HG03175 (cell line): ENCODE measurements at regions not wholly inside any gene's neighbourhood (a gene's known extent, or its start where the extent isn't known, plus 50 kb on each side); places are given as distances from the start of the nearest gene placed in this dataset.

Source experiments
- ATAC-seq: cut with Tn5 transposase; IDR thresholded peaks from one replicate; pipeline ENCODE4 v1.9.1; 2021; ENCODE audit warnings: mild to moderate bottlenecking, moderate library complexity; ENCODE audit not compliant: unreplicated experiment

GRCh38 chr5:40390281-40391149, 289.2 kb upstream of the PTGER4 start:
- no peak for ATAC-seq

DNA sequence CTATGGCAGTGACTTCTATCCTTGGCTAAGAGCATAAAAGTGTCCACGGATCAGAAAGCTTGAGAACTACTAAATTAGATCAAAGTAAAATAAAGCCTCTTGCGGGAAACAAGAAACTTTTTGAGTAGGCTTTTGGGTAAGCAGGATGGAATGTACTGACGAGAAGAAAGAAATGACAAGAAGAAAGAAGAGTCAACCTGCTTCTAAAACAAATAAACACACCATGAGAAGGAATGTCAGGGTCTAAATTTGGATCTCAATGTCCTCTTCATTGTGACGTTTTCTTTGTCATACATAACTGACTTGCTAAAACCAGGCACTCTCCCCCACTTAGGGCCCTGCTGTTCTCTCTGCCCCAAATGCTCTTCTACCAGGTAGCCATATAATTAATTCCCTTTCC, 290.1 kb upstream of the PTGER4 start:
- no peak for ATAC-seq

- ATAC-seq, result peak; percentile 87
Observed at GRCh38 chr5:40386289-40386688, 293.4 kb upstream of the PTGER4 start.

DNA sequence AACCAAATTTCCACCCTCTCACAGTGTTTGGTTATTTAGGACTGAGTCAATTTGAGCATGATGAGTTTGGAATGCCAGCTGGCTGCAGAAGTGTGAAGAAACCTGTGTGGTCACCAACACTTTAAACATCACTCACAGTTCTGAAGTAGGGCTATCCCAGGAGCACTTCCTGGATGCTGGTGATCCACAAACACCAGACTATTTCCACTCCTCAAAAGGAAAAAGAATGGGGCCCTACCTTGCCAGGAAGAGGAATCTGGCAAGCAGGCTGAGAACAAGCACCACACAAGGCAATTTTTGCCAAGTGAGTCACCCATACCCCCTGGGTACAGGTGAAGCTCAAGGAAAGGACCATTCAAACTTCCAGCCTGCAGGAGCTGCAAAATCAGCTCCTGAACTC, 294.2 kb upstream of the PTGER4 start:
- no peak for ATAC-seq

GRCh38 chr5:40384782-40385390, 294.8 kb upstream of the PTGER4 start:
- ATAC-seq, result no peak

DNA sequence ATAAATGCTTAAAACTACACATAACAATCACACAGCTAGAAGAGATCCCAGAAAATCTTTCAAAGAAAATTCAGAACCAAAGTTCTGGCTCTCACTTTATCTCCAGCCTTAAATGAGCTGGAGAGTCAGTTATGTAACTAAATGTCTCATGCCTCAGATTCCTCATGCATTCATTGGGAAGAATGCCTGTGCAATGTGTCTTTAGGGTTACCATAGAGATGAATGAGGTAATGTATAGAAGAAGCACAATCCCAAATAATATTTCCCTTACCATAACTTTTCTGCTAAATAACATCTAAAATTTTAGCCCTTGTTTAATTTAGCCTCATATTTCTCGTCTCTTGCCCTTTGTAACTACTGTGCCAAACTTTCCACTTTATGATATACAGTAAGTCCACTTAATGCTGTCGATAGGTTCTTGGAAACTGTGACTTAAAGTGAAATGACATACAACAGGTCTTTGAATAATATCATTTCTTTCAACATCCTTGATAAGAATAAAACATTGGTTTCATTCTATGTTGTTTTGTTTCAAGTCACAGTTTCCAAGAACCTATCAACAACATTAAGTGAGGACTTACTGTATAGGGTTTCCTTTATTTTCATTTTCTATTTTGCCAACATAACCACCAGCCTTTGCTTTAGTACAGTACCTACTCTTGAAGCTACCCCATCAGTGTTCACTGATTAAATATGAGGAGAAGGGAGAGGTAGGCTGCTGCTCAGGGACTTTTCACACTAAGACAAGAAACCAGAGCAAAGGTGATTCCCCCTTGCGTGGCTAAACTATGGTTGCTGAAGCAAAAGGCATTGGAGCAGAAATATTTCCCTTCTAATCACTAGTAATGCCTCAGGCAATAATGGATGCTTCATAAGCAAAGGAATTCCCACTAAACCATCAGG, 295.7 kb upstream of the PTGER4 start:
- ATAC-seq, result peak; percentile 32

DNA sequence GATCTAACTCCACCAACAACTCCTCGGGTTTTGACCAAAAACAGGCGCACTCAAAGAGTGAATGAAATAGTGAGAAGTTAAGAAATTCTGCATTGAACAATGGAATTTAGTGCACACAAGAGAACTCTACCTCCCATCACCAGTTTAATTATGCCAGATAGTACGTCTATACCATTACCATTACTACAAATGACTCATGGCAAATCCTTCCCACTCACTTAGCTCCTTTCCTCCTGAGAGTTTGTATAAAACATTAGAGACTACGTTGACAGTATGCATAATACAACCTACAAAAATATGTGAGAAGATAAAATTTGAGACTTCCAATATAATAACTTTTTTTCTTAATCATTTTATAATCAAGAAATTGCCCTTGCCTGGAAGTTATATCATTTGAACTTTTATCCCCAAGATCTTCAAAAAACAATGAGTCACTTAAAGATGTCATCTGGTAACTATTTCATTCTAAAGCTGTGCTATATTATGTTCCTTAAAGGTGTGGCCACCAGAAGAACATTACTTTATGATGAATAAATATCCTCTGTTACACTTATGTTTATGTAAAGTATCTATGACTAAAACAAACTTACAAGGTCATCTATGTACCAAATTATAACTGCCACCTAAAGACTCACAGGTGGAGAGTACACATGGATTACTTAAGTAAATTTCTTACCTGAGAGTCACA, 297.9 kb upstream of the PTGER4 start:
- ATAC-seq, result no peak

DNA sequence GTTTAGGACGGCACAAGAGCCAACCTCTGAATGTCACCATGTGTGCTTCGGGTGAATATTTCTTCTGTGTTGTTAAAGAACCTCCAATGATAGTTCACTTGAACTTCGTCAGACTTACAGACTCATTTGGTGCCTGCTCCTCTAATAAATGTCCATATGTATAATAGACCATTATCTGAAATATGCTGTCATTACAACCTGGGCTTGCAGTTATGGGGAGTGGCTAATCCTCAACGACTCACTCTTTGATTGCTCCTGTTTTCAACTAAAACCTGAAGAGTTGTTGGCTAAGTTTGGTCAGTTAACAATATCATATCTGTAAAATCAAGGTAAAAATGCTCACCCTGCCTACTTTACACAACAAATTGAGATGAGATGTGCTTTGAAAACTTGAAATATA, 298.7 kb upstream of the PTGER4 start:
- no peak for ATAC-seq

GRCh38 chr5:40378396-40379177, 301.1 kb upstream of the PTGER4 start:
- ATAC-seq, result peak; percentile 78

- peak; percentile 79 for ATAC-seq
Observed at GRCh38 chr5:40376566-40376965, 303.1 kb upstream of the PTGER4 start.

GRCh38 chr5:40374853-40375252, 304.9 kb upstream of the PTGER4 start:
- ATAC-seq, result no peak

GRCh38 chr5:40368200-40368599, 311.5 kb upstream of the PTGER4 start:
- no peak for ATAC-seq

- no peak for ATAC-seq
Observed at GRCh38 chr5:40367255-40367654, 312.5 kb upstream of the PTGER4 start.

- peak; percentile 87 for ATAC-seq
Observed at GRCh38 chr5:40365342-40366330, 314.1 kb upstream of the PTGER4 start.

DNA sequence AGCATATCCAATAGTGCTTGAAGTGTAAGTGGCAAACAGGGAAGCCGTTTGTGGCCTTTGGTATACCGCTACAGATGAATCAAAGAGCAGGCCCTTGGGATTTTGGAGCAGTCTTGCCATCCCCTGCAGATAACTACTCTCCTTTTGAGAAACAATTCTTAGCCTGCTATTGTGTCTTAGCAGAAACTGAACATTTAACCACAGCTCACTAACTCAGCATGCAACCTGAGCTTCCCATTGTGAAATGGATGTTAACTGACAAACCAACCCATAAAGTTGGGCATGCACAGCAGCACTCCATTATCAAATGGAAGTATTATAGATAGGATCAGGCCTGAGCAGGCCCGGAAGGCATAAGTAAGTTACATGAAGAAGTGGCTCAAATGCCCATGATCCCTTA, 315.3 kb upstream of the PTGER4 start:
- no peak for ATAC-seq

DNA sequence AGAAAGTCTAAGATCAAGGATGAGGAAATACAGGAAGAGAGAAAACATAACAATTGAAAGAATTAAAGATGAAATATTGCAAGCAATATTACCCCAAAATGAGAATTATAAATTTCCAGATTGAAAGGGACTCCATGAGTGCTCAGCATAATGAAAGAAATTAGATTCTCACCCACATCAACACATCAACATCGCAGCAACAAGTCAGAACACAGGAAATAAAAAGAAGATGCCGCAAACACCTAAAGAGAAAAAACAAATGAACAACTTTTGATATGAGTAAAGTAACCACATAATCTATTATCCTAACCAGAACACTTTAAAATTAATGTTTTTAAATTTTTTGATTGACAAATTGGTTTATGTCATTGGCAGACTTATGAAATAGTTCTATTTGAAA, 318.3 kb upstream of the PTGER4 start:
- no peak for ATAC-seq

DNA sequence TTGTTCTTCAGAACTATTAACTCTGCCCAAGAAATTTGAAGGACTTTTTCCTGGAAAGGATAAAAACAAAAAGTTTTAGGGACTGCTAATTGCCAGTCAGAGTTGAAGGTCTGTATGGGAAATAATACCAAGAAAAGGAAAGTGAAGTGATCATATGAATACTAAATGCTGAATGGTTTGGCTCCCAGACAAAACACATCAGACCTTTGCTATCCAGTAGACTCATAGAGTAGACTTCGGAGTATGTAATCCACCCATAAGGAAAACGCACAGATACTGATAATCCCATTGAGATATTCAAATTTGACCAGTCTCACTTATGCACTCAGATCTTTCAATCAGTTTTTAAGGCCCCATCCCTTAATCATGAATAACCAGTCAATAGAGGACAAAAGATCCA, 319.0 kb upstream of the PTGER4 start:
- ATAC-seq, result no peak

GRCh38 chr5:40359832-40360231, 319.9 kb upstream of the PTGER4 start:
- no peak for ATAC-seq

DNA sequence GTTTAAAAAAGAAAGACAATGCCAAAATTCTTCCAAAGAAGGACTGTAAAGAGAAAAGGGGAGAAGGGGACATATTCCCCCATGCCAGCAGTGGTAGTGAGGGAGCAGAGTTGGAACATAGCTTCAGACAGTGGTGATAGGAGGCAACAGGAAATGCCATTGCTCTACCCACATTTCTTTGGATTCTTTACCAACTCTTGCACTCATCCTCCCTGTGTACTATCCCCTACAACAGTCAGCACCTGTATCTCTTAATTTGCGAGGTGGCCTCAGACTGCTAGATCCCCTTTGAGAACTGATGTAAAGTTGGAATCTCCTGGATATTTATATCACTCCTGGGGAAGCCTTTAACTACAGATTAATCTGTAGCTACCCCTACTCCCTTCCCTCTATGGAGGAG, 320.6 kb upstream of the PTGER4 start:
- no peak for ATAC-seq
